ENCODE measurements at regions not wholly inside any gene's neighbourhood (a gene's known extent, or its start where the extent isn't known, plus 50 kb on each side); places are given as distances from the start of the nearest gene placed in this dataset.

- DNase-seq (ENCODE audit: low spot score), result no peak
Measured at GRCh38 chr20:61049684-61050083, 202.4 kb upstream of the CDH4 start.

DNA sequence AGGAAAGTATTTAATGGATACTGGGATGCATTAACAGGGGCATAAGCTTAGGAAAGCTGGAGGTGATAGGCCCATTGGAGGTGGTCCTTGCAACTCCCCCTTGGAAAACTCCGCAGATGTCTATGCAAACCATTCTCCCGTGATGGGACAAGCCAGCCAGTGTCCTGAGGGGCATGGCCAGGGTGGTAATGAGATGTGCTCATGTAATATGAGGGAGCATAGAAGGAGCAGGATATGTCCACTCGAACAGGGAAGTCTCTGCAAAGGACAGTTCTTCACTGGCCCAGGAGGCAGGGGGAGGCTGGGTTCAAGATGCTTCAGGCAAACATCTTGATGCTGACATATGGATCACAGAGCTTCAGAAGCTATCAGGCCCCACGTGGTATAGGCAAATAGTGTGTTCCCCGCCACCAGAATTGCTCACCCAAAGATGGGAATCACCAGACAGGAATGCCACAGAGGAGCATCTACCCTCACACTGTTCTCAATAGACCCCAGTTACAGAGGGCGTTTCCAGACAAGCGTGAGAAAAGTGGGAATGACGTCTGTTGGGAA lies 201.6 kb upstream of the CDH4 start:
- DNase-seq (ENCODE audit: low spot score), result no peak

GRCh38 chr20:61052195-61052750 lies 199.8 kb upstream of the CDH4 start:
- no peak for DNase-seq (ENCODE audit: low spot score)

- no peak for DNase-seq (ENCODE audit: low spot score)
Measured at GRCh38 chr20:61052776-61053442, 199.2 kb upstream of the CDH4 start.

- no peak for DNase-seq (ENCODE audit: low spot score)
Measured at GRCh38 chr20:61053487-61053886, 198.6 kb upstream of the CDH4 start.

- DNase-seq (ENCODE audit: low spot score), result no peak
Measured at GRCh38 chr20:61053889-61054288, 198.2 kb upstream of the CDH4 start.

GRCh38 chr20:61054411-61054810 lies 197.7 kb upstream of the CDH4 start:
- no peak for DNase-seq (ENCODE audit: low spot score)

- no peak for DNase-seq (ENCODE audit: low spot score)
Measured at GRCh38 chr20:61055180-61056010, 196.7 kb upstream of the CDH4 start.

DNA sequence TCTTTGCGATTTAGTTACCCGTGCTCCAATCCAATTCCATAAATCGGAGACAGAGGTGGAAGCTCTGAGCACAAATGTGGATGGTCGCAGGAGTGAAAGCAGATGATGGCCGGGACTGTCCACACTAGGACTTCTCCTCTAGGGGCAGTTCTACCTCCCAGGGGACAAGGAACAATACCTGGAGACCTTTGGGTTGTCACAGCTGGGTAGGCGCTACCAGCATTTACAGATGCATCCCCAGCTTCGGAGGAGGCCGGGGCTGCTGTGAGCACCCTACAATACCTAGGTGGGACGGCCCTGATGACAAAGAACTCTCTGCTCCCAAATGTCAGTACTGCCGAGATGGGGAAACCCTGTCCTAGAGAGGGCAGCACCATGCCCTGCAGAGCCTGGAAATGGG lies 195.9 kb upstream of the CDH4 start:
- no peak for DNase-seq (ENCODE audit: low spot score)

DNA sequence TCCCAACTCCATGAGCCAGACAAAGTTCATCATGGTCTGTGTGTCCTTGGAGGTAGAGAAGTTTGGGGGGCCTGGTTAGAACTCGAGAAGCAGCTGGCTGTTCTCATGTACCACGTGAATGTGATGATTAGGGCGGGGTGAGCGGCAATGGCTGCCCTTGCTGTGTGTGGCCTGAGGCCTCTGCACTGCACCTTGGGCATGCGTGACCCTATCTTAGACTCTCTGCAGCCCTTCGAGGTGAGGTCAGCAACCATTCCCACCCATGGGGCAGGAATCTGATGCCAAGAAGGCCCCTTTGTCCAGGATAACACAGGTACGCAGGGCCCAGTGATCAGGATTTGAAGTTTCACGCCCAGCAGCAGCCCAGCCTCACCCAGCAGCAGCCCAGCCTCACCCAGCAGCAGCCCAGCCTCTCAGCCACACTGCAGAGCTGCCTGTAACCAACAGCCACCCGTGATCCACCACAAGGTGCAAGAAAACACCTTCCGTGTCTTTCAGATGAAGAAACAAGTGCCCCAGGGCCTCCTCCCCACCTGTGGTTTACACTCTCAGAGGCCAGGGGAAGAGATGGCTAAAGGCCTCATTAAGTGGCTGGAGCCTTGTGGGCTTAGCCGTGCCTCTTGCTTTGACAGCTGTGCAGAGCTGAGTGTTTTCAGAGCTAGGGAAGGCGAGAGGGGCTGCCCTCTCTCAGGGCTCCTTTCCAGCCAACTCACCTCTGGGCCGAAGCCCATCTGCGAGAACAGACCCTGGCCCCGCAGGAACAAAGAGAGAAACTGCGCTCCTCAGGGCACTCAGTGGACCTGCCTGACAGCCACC lies 195.2 kb upstream of the CDH4 start:
- no peak for DNase-seq (ENCODE audit: low spot score)

- DNase-seq (ENCODE audit: low spot score), result no peak
Measured at GRCh38 chr20:61057443-61058121, 194.5 kb upstream of the CDH4 start.

DNA sequence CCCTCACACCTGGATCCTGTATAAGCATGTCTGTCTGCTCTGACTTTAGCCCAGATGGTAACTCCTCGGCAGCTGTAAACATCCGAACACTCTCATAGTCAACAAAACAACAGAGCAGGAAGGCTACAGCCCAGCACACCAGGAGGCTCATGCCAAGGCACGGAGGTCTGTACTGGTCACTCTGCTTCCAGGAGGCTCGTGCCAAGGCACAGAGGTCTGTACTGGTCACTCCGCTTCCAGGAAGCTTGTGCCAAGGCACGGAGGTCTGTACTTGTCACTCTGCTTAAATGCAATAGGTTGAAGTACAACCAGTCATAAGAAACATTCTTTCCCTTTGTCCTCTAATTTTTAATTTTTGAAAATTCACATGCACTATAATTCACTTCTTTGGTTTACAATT lies 190.1 kb upstream of the CDH4 start:
- DNase-seq (ENCODE audit: low spot score), result no peak

DNA sequence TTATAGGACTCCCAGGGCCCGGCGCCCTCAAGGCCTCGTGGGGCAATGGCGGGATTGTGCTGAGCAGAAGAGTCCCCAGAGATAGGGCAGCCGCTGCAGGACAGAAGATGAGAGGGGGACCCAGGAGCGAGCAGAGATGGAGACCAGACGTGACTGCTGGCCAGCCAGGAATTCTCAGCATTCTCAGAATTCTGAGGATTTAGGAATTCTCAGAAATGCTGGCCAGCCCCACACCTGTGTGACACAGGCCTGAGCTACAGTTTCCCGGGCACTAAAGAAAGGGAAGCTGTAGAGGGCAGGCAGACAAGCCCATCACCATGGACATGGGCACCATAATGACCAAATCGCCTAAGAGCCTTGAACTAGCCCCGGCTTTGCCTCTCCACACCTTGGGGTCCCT lies 186.2 kb upstream of the CDH4 start:
- no peak for DNase-seq (ENCODE audit: low spot score)

- DNase-seq (ENCODE audit: low spot score), result no peak
Measured at GRCh38 chr20:61066526-61066925, 185.5 kb upstream of the CDH4 start.

GRCh38 chr20:61067221-61067620 lies 184.8 kb upstream of the CDH4 start:
- DNase-seq (ENCODE audit: low spot score), result no peak

DNA sequence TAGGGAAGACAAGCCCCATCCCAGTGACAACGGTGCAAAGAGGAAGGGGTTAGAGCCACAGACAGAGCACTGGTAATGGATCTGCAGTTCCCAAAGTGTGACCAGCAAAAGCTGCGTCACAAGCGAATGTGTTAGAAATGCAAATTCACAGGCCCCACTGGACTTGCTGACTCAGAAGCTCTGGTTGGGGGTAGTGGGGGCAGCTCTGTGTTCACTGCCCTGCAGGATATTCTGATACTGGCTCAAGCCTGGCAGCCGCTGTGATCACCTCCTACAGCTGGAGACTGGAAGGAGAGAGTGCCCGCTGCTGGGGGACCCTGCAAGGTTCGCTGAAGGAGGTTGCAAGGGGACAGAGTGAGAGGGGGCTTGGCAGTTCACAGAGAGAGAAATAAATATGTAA lies 179.7 kb upstream of the CDH4 start:
- no peak for DNase-seq (ENCODE audit: low spot score)

- no peak for DNase-seq (ENCODE audit: low spot score)
Measured at GRCh38 chr20:61073376-61073775, 178.7 kb upstream of the CDH4 start.

- no peak for DNase-seq (ENCODE audit: low spot score)
Measured at GRCh38 chr20:61082720-61083119, 169.3 kb upstream of the CDH4 start.

DNA sequence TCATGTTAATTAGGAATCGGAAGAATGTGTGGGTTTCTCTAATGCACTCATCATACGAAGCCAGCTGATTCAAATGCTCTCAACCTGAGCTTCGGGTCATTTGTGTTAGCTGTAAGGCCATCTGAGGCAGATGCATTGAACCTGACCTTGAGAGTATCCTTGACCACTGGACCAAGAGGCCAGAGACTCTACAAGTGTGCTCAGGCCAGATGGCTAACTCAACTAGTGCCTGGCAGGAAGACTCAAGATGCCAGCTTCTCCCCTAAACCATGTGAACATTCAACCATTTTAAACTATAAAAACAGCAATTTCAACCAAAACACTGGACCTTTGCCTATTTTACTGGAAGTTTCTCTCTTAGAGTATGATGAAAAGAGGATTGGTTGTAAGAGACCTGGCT lies 168.6 kb upstream of the CDH4 start:
- no peak for DNase-seq (ENCODE audit: low spot score)

GRCh38 chr20:61086031-61086430 lies 166.0 kb upstream of the CDH4 start:
- DNase-seq (ENCODE audit: low spot score), result no peak

- no peak for DNase-seq (ENCODE audit: low spot score)
Measured at GRCh38 chr20:61090541-61090940, 161.5 kb upstream of the CDH4 start.

- no peak for DNase-seq (ENCODE audit: low spot score)
Measured at GRCh38 chr20:61092251-61092650, 159.8 kb upstream of the CDH4 start.
